ENCODE measurements at regions not wholly inside any gene's neighbourhood (a gene's known extent, or its start where the extent isn't known, plus 50 kb on each side); places are given as distances from the start of the nearest gene placed in this dataset.
A peak's percentile ranks its signal among the peaks of the same experiment; 100 is the strongest.

- TF ChIP-seq ZBTB2 (CRISPR knock-in tag; IDR thresholded peaks at IDR 0.05; ENCODE audit: low read depth) (no peak), HIVEP1 (CRISPR knock-in tag; IDR thresholded peaks at IDR 0.05) (no peak), MNT (IDR thresholded peaks at IDR 0.05) (peak; percentile 98)
- in situ Hi-C loops (cut with HindIII; ENCODE audit: extremely low pct_ligation_motif_present, low pct_unique_long_range_greater_than_20kb): no loop called here
These were observed 285.7 kb upstream of the PPP2R2D start for GRCh38 chr10:131615150-131615549.

GRCh38 chr10:131616040-131616439, 284.8 kb upstream of the PPP2R2D start:
- no TSS peak for BruUV-seq (replicated peaks)
- ATAC-seq (no peak), FAIRE-seq (no peak), DNase-seq (ENCODE audit: low spot score) (no peak)
- no peaks in the 10 kb centered on the region for H3K9me3 ChIP-seq (ENCODE audit: low read length)
- H3K4me2 ChIP-seq (ENCODE audit: low read depth, low read length): no peak overlapping the region
- 11% methylated on average over 3 of the region's 6 CpGs for whole genome bisulfite sequencing (ENCODE audit: low lambda C conversion rate)
- ChIA-PET CTCF (ENCODE audit: low intra/inter-chr PET ratio, low total read pairs) (no interaction called here), POLR2A (no interaction called here)
- peaks cover 0 to 6% of the 10 kb centered on the region in 2 experiments; a peak in 2 of 5 replicates for H3K27me3 ChIP-seq (ENCODE audit: control insufficient read depth in 1 of 2, insufficient read depth in 2 of 2, low read length in 2 of 2)
- no peaks in the 10 kb centered on the region for H3K36me3 ChIP-seq (replicated peaks in 1 of 2; ENCODE audit: control insufficient read depth in 1 of 2, insufficient read depth in 2 of 2, low read length in 2 of 2)
- intact Hi-C loops (cut with micrococcal nuclease; ENCODE audit: unreplicated experiment): no loop called here
- no peaks in the 10 kb centered on the region for H3K79me2 ChIP-seq (ENCODE audit: insufficient read depth, low read length)
- no peak overlapping the region for H3K9ac ChIP-seq (ENCODE audit: insufficient read depth, low read depth, low read length)
- no peak overlapping the region for H3K27ac ChIP-seq (ENCODE audit: extremely low read length, insufficient read depth, low read length)
- no peaks in the 10 kb centered on the region for H4K20me1 ChIP-seq (ENCODE audit: insufficient read depth, low read length)
- in situ Hi-C loops (cut with HindIII; ENCODE audit: extremely low pct_ligation_motif_present, low pct_unique_long_range_greater_than_20kb): no loop called here
- H2AFZ ChIP-seq (ENCODE audit: low read length): no peak overlapping the region
- no peaks in the 10 kb centered on the region for H3K4me1 ChIP-seq (ENCODE audit: insufficient read depth, low read length)
- no peak overlapping the region for H3K4me3 ChIP-seq (replicated peaks in 1 of 3; ENCODE audit: insufficient read depth in 1 of 3, low read depth in 2 of 3, low read length in 3 of 3)
- no peak for TF ChIP-seq RBM39 (IDR thresholded peaks at IDR 0.05; ENCODE audit: low read depth, low read length, poor library complexity, severe bottlenecking)
- no peak for TF ChIP-seq ZBTB21 (CRISPR knock-in tag; IDR thresholded peaks at IDR 0.05)
- TF ChIP-seq ZNF510 (CRISPR knock-in tag; IDR thresholded peaks at IDR 0.05; ENCODE audit: low read depth): no peak
- no peak for TF ChIP-seq ARID4A (CRISPR knock-in tag; IDR thresholded peaks at IDR 0.05; ENCODE audit: borderline replicate concordance)
- no peak for TF ChIP-seq ZNF207 (IDR thresholded peaks at IDR 0.05; ENCODE audit: borderline replicate concordance)
- TF ChIP-seq PREB (CRISPR knock-in tag; IDR thresholded peaks at IDR 0.05): no peak
- TF ChIP-seq TBX2 (CRISPR knock-in tag; IDR thresholded peaks at IDR 0.05; ENCODE audit: borderline replicate concordance): no peak

More at GRCh38 chr10:131615150-131615549, 285.7 kb upstream of the PPP2R2D start:
- Histone ChIP-seq H3K79me2 (ENCODE audit: insufficient read depth, low read length) (no peaks in the 10 kb centered on the region), H3K27me3 (ENCODE audit: control insufficient read depth in 1 of 2, insufficient read depth in 2 of 2, low read length in 2 of 2) (peaks cover 0 to 4% of the 10 kb centered on the region in 2 experiments; a peak in 2 of 5 replicates), H3K4me3 (replicated peaks in 1 of 3; ENCODE audit: insufficient read depth in 1 of 3, low read depth in 2 of 3, low read length in 3 of 3) (no peak overlapping the region), H3K9me3 (ENCODE audit: low read length) (no peaks in the 10 kb centered on the region), H4K20me1 (ENCODE audit: insufficient read depth, low read length) (no peaks in the 10 kb centered on the region), H3K27ac (ENCODE audit: extremely low read length, insufficient read depth, low read length) (no peak overlapping the region), H2AFZ (ENCODE audit: low read length) (no peak overlapping the region), H3K9ac (ENCODE audit: insufficient read depth, low read depth, low read length) (no peak overlapping the region), H3K36me3 (replicated peaks in 1 of 2; ENCODE audit: control insufficient read depth in 1 of 2, insufficient read depth in 2 of 2, low read length in 2 of 2) (no peaks in the 10 kb centered on the region), H3K4me2 (ENCODE audit: low read depth, low read length) (no peak overlapping the region), H3K4me1 (ENCODE audit: insufficient read depth, low read length) (no peaks in the 10 kb centered on the region)
- no peak for DNase-seq (ENCODE audit: low spot score)
- CTCF ChIA-PET (ENCODE audit: low intra/inter-chr PET ratio, low total read pairs): no interaction called here
- FAIRE-seq: no peak
- BruUV-seq (replicated peaks): no TSS peak
- no peak for ATAC-seq
- intact Hi-C loops (cut with micrococcal nuclease; ENCODE audit: unreplicated experiment): no loop called here
- POLR2A ChIA-PET: no interaction called here
- WGBS (ENCODE audit: low lambda C conversion rate): 30% methylated on average over 2 of the region's 2 CpGs
